Liver (tissue), 8 donors: ENCODE measurements at regions not wholly inside any gene's neighbourhood (a gene's known extent, or its start where the extent isn't known, plus 50 kb on each side); places are given as distances from the start of the nearest gene placed in this dataset.

Experiments used
- DNase-seq: peaks from one replicate; pipeline ENCODE4 v3.0.0-alpha.2; 2017; ENCODE audit warnings: low spot score
- H3K27ac ChIP-seq, 2 donors: one replicate each; pipeline ENCODE4 v1.7.0; 2013; ENCODE audit warnings: inconsistent platforms in 2 of 2, low read length in 2 of 2, control low read depth in 1 of 2, low read depth in 1 of 2, mild to moderate bottlenecking in 1 of 2
- H3K27me3 ChIP-seq, 4 donors: one replicate each; pipeline versions ENCODE4 v1.6.1 to v1.7.0; 2013; ENCODE audit warnings: low read length in 3 of 4, inconsistent platforms in 1 of 4, mild to moderate bottlenecking in 1 of 4, moderate library complexity in 1 of 4; ENCODE audit not compliant: control insufficient read depth in 4 of 4, insufficient read depth in 4 of 4
- H3K36me3 ChIP-seq, 4 donors: one replicate each; pipeline versions ENCODE4 v1.6.1 to v1.7.0; 2013; ENCODE audit warnings: low read length in 3 of 4, mild to moderate bottlenecking in 3 of 4, low read depth in 1 of 4, moderate library complexity in 1 of 4; ENCODE audit not compliant: control insufficient read depth in 4 of 4, insufficient read depth in 3 of 4
- H3K4me1 ChIP-seq, 4 donors: one replicate each; pipeline versions ENCODE4 v1.6.1 to v1.7.0; 2013; ENCODE audit warnings: low read length in 3 of 4, mild to moderate bottlenecking in 3 of 4, moderate library complexity in 1 of 4; ENCODE audit not compliant: control insufficient read depth in 4 of 4, insufficient read depth in 4 of 4
- H3K4me3 ChIP-seq, 3 donors: one replicate each; pipeline versions ENCODE4 v1.6.1 to v1.7.0; 2013; ENCODE audit warnings: low read length in 3 of 3, control low read depth in 1 of 3, low read depth in 1 of 3, mild to moderate bottlenecking in 1 of 3
- H3K9ac ChIP-seq, 2 donors: one replicate each; pipeline ENCODE4 v1.7.0; 2013; ENCODE audit warnings: low read length in 2 of 2, mild to moderate bottlenecking in 2 of 2, moderate library complexity in 2 of 2, control low read depth in 1 of 2, low read depth in 1 of 2
- H3K9me3 ChIP-seq, 4 donors: one replicate each; pipeline versions ENCODE4 v1.6.1 to v1.7.0; 2013; ENCODE audit warnings: low read length in 3 of 4; ENCODE audit not compliant: control insufficient read depth in 4 of 4
- ATF3 ChIP-seq: IDR thresholded peaks from 2 replicates; pipeline ENCODE4 v1.6.1; 2016; ENCODE audit warnings: antibody characterized with exemption
- CTCF ChIP-seq: fragments of 150-350 bp; IDR thresholded peaks from 2 replicates; pipeline ENCODE4 v1.5.1; 2017; ENCODE audit warnings: improper control_type of control experiment, low read depth, low read length; ENCODE audit not compliant: missing input control
- EGR1 ChIP-seq, 2 donors: IDR thresholded peaks; 2 replicates each; pipeline ENCODE4 v1.6.1; 2016 to 2018; ENCODE audit warnings: antibody characterized with exemption in 2 of 2, low read depth in 2 of 2
- FOXA1 ChIP-seq: IDR thresholded peaks from 2 replicates; pipeline ENCODE4 v1.6.1; 2016; ENCODE audit warnings: antibody characterized with exemption
- FOXA2 ChIP-seq: IDR thresholded peaks from 2 replicates; pipeline ENCODE4 v1.6.1; 2016; ENCODE audit warnings: antibody characterized with exemption
- GABPA ChIP-seq, 2 donors: IDR thresholded peaks in 1 of 2; conservative IDR thresholded peaks in 1 of 2; 2 replicates each; pipeline ENCODE4 v1.6.1; 2016; ENCODE audit warnings: antibody characterized with exemption in 2 of 2, mild to moderate bottlenecking in 1 of 2, moderate library complexity in 1 of 2
- HNF4A ChIP-seq, 2 donors: conservative IDR thresholded peaks; 2 replicates each; pipeline ENCODE4 v1.6.1; 2016; ENCODE audit warnings: antibody characterized with exemption in 2 of 2, mild to moderate bottlenecking in 2 of 2
- HNF4G ChIP-seq: IDR thresholded peaks from 2 replicates; pipeline ENCODE4 v1.6.1; 2016; ENCODE audit warnings: antibody characterized with exemption
- JUND ChIP-seq, 2 donors: IDR thresholded peaks; 2 replicates each; pipeline ENCODE4 v1.6.1; 2016; ENCODE audit warnings: antibody characterized with exemption in 2 of 2
- MAX ChIP-seq: IDR thresholded peaks from 2 replicates; pipeline ENCODE4 v1.6.1; 2016; ENCODE audit warnings: antibody characterized with exemption
- NR2F2 ChIP-seq: IDR thresholded peaks from 2 replicates; pipeline ENCODE4 v1.6.1; 2016; ENCODE audit warnings: antibody characterized with exemption
- RAD21 ChIP-seq, 2 donors: IDR thresholded peaks; 2 replicates each; pipeline ENCODE4 v1.6.1; 2016; ENCODE audit warnings: antibody characterized with exemption in 2 of 2, mild to moderate bottlenecking in 2 of 2
- RXRA ChIP-seq, 2 donors: IDR thresholded peaks; 2 replicates each; pipeline ENCODE4 v1.6.1; 2017 to 2018; ENCODE audit warnings: antibody characterized with exemption in 2 of 2, mild to moderate bottlenecking in 1 of 2
- SP1 ChIP-seq: IDR thresholded peaks from 2 replicates; pipeline ENCODE4 v1.6.1; 2018; ENCODE audit warnings: antibody characterized with exemption, mild to moderate bottlenecking
- TAF1 ChIP-seq: conservative IDR thresholded peaks from 2 replicates; pipeline ENCODE4 v1.6.1; 2016; ENCODE audit warnings: antibody characterized with exemption, mild to moderate bottlenecking
- YY1 ChIP-seq: IDR thresholded peaks from 2 replicates; pipeline ENCODE4 v1.6.1; 2016; ENCODE audit warnings: antibody characterized with exemption, mild to moderate bottlenecking
- ZBTB33 ChIP-seq: IDR thresholded peaks from 2 replicates; pipeline ENCODE4 v1.6.1; 2016; ENCODE audit warnings: antibody characterized with exemption
- WGBS: extraction: QIAGEN DNeasy Blood & Tissue Kit; methylation state at CpG from one replicate; pipeline ENCODE4 v1.1.7; 2013; 5-methylcytosine and 5-hydroxymethylcytosine counted together
- donor health status: healthy.
- donor health status: healthy.
- donor health status: healthy.
- donor health status: healthy.
- donor health status: healthy.

GRCh38 chr2:4916094-4916493 lies 776.1 kb upstream of the SOX11 start:
- H3K4me3 ChIP-seq: no peak overlapping the region
- peaks cover 0 to 2% (median 0%) of the 10 kb centered on the region in 4 donors for H3K27me3 ChIP-seq
- no peak for DNase-seq
- TF ChIP-seq SP1 (no peak), NR2F2 (no peak), YY1 (no peak), TAF1 (no peak), GABPA (IDR thresholded peaks at IDR 0.05 in 1 of 2, conservative IDR thresholded peaks at IDR 0.05 in 1 of 2) (no peak), CTCF (no peak), HNF4G (no peak), RAD21 (IDR thresholded peaks at IDR 0.05) (no peak), EGR1 (IDR thresholded peaks at IDR 0.05; ENCODE audit: low read depth in 2 of 2) (no peak)
- H3K36me3 ChIP-seq: no peaks in the 10 kb centered on the region
- no peaks in the 10 kb centered on the region for H3K9me3 ChIP-seq
- no peak overlapping the region for H3K9ac ChIP-seq
- H3K27ac ChIP-seq: no peak overlapping the region
- WGBS: 45% methylated on average over 2 of the region's 2 CpGs
- no peaks in the 10 kb centered on the region for H3K4me1 ChIP-seq

GRCh38 chr2:4930704-4931103 lies 761.5 kb upstream of the SOX11 start:
- TF ChIP-seq MAX: no peak
- no peak for TF ChIP-seq RXRA (IDR thresholded peaks at IDR 0.05)
- TF ChIP-seq NR2F2: no peak
- TF ChIP-seq HNF4A (conservative IDR thresholded peaks at IDR 0.05): no peak
- TF ChIP-seq GABPA (IDR thresholded peaks at IDR 0.05 in 1 of 2, conservative IDR thresholded peaks at IDR 0.05 in 1 of 2): no peak
- TF ChIP-seq YY1: no peak
- no peak for TF ChIP-seq FOXA1
- no peak for TF ChIP-seq TAF1
- TF ChIP-seq ZBTB33: no peak
- no peak for TF ChIP-seq SP1
- TF ChIP-seq HNF4G: no peak
- TF ChIP-seq RAD21 (IDR thresholded peaks at IDR 0.05): no peak
- 78% methylated on average over 5 of the region's 5 CpGs for WGBS
- no peak for DNase-seq
- no peaks in the 10 kb centered on the region for H3K4me1 ChIP-seq
- H3K36me3 ChIP-seq: no peaks in the 10 kb centered on the region
- H3K9me3 ChIP-seq: no peaks in the 10 kb centered on the region
- no peak overlapping the region for H3K9ac ChIP-seq
- H3K4me3 ChIP-seq: no peak overlapping the region
- H3K27me3 ChIP-seq: no peaks in the 10 kb centered on the region
- H3K27ac ChIP-seq: no peak overlapping the region

- H3K36me3 ChIP-seq: no peaks in the 10 kb centered on the region
- H3K9me3 ChIP-seq: no peaks in the 10 kb centered on the region
- H3K4me3 ChIP-seq: no peak overlapping the region
- H3K27ac ChIP-seq: no peak overlapping the region
- H3K4me1 ChIP-seq: no peaks in the 10 kb centered on the region
- H3K9ac ChIP-seq: no peak overlapping the region
- 77% methylated on average over 6 of the region's 6 CpGs for WGBS
- no peaks in the 10 kb centered on the region for H3K27me3 ChIP-seq
- no peak for DNase-seq
- TF ChIP-seq CTCF: no peak
- TF ChIP-seq HNF4A (conservative IDR thresholded peaks at IDR 0.05): no peak
- no peak for TF ChIP-seq ZBTB33
- TF ChIP-seq RAD21 (IDR thresholded peaks at IDR 0.05): no peak
- no peak for TF ChIP-seq JUND (IDR thresholded peaks at IDR 0.05)
- TF ChIP-seq NR2F2: no peak
- TF ChIP-seq MAX: no peak
- no peak for TF ChIP-seq FOXA1
- TF ChIP-seq RXRA (IDR thresholded peaks at IDR 0.05): no peak
- no peak for TF ChIP-seq EGR1 (IDR thresholded peaks at IDR 0.05; ENCODE audit: low read depth in 2 of 2)
- TF ChIP-seq HNF4G: no peak
- TF ChIP-seq TAF1: no peak
- no peak for TF ChIP-seq ATF3
- no peak for TF ChIP-seq FOXA2
Observed at GRCh38 chr2:4931721-4932365, 760.3 kb upstream of the SOX11 start.
